ENCODE measurements at regions not wholly inside any gene's neighbourhood (a gene's known extent, or its start where the extent isn't known, plus 50 kb on each side); places are given as distances from the start of the nearest gene placed in this dataset.

- TF ChIP-seq EZH2 (IDR thresholded peaks at IDR 0.05; ENCODE audit: borderline replicate concordance, low read depth, low read length, poor library complexity, severe bottlenecking): no peak
- TF ChIP-seq, protein P1, sequence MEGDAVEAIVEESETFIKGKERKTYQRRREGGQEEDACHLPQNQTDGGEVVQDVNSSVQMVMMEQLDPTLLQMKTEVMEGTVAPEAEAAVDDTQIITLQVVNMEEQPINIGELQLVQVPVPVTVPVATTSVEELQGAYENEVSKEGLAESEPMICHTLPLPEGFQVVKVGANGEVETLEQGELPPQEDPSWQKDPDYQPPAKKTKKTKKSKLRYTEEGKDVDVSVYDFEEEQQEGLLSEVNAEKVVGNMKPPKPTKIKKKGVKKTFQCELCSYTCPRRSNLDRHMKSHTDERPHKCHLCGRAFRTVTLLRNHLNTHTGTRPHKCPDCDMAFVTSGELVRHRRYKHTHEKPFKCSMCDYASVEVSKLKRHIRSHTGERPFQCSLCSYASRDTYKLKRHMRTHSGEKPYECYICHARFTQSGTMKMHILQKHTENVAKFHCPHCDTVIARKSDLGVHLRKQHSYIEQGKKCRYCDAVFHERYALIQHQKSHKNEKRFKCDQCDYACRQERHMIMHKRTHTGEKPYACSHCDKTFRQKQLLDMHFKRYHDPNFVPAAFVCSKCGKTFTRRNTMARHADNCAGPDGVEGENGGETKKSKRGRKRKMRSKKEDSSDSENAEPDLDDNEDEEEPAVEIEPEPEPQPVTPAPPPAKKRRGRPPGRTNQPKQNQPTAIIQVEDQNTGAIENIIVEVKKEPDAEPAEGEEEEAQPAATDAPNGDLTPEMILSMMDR (conservative IDR thresholded peaks at IDR 0.05; ENCODE audit: low read depth, low read length): no peak
These were observed 1100.3 kb downstream of the TBL1XR1 start for GRCh38 chr3:176097027-176097426.
